ENCODE measurements at regions not wholly inside any gene's neighbourhood (a gene's known extent, or its start where the extent isn't known, plus 50 kb on each side); places are given as distances from the start of the nearest gene placed in this dataset.

DNA sequence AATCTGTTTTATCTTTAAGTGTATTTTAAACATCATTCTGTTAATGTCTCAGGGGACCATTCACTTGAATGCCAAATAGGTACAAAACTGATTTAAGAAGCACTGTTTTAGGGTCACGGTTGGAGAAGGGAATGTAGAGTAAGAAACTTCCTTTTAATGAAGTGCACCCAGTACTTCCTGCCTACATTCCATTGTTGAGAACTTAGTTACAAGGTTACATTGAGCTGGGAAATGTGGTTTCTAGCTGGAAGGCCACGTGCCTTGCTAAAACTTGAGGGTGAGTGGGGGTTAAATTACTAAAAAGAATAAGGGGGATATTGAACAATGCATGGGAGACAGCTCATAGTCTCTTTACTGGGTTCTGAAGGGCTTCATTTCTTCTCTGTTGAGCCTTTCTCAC lies 78.3 kb upstream of the TBC1D5 start:
- TF ChIP-seq POLR2AphosphoS2 (conservative IDR thresholded peaks at IDR 0.05; ENCODE audit: low read length): no peak
- TF ChIP-seq, protein P1, sequence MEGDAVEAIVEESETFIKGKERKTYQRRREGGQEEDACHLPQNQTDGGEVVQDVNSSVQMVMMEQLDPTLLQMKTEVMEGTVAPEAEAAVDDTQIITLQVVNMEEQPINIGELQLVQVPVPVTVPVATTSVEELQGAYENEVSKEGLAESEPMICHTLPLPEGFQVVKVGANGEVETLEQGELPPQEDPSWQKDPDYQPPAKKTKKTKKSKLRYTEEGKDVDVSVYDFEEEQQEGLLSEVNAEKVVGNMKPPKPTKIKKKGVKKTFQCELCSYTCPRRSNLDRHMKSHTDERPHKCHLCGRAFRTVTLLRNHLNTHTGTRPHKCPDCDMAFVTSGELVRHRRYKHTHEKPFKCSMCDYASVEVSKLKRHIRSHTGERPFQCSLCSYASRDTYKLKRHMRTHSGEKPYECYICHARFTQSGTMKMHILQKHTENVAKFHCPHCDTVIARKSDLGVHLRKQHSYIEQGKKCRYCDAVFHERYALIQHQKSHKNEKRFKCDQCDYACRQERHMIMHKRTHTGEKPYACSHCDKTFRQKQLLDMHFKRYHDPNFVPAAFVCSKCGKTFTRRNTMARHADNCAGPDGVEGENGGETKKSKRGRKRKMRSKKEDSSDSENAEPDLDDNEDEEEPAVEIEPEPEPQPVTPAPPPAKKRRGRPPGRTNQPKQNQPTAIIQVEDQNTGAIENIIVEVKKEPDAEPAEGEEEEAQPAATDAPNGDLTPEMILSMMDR (IDR thresholded peaks at IDR 0.05): no peak

All from A549 (cell line).